A673 (cell line): ENCODE measurements at regions not wholly inside any gene's neighbourhood (a gene's known extent, or its start where the extent isn't known, plus 50 kb on each side); places are given as distances from the start of the nearest gene placed in this dataset.

Experiments
- BruUV-seq: library from RNA; stranded (reverse); fragments of 400-500 nt; replicated peaks from 2 replicates; lab custom pipeline; 2021; lab: Mats Ljungman, UMichigan
- CTCF ChIA-PET: fragments of 300-600 bp; sonication (Branson Sonifier 250); formaldehyde crosslinking; loops from one replicate; lab custom pipeline; 2022; ENCODE audit warnings: antibody characterized with exemption; lab: Charles Lee
- POLR2A ChIA-PET: fragments of 300-600 bp; sonication (Branson Sonifier 250); formaldehyde crosslinking; loops from one replicate; lab custom pipeline; 2022; ENCODE audit warnings: antibody characterized with exemption; ENCODE audit not compliant: low non-redundant PET; lab: Charles Lee
- DNase-seq: peaks from one replicate; pipeline ENCODE4 v3.0.0-alpha.2; 2015; ENCODE audit warnings: low spot score
- H3K27ac ChIP-seq: fragments of 200-600 bp; sonication (generic); 2 replicates; pipeline ENCODE4 v1.5.1; 2016; ENCODE audit warnings: mixed run types, low read depth, mild to moderate bottlenecking, mixed read lengths, antibody characterized with exemption, low read length; ENCODE audit not compliant: poor library complexity, severe bottlenecking
- H3K27me3 ChIP-seq: fragments of 200-600 bp; sonication (generic); replicated peaks from 2 replicates; pipeline ENCODE4 v1.6.1; 2017; ENCODE audit warnings: mixed run types, low read depth, mild to moderate bottlenecking, mixed read lengths, antibody characterized with exemption, low read length; ENCODE audit not compliant: insufficient read depth, poor library complexity
- H3K36me3 ChIP-seq: fragments of 200-600 bp; sonication (generic); 2 replicates; pipeline ENCODE4 v1.6.1; 2016; ENCODE audit warnings: mixed run types, mild to moderate bottlenecking, mixed read lengths, antibody characterized with exemption, low read length; ENCODE audit not compliant: insufficient read depth, poor library complexity, severe bottlenecking
- H3K4me1 ChIP-seq: fragments of 200-600 bp; sonication (generic); 2 replicates; pipeline ENCODE4 v1.6.1; 2017; ENCODE audit warnings: mixed run types, mild to moderate bottlenecking, mixed read lengths, antibody characterized with exemption, low read length; ENCODE audit not compliant: insufficient read depth, poor library complexity, severe bottlenecking
- H3K4me3 ChIP-seq: fragments of 200-600 bp; sonication (generic); 2 replicates; pipeline ENCODE4 v1.5.1; 2016; ENCODE audit warnings: low read depth, mixed run types, mild to moderate bottlenecking, mixed read lengths, low read length; ENCODE audit not compliant: poor library complexity, severe bottlenecking
- H3K9me3 ChIP-seq: fragments of 200-600 bp; sonication (generic); 2 replicates; pipeline ENCODE4 v1.6.1; 2016; ENCODE audit warnings: mixed run types, low read depth, mild to moderate bottlenecking, mixed read lengths, antibody characterized with exemption, low read length; ENCODE audit not compliant: poor library complexity, severe bottlenecking
- EZH2 ChIP-seq: fragments of 200-600 bp; sonication (generic); IDR thresholded peaks from 2 replicates; pipeline ENCODE4 v1.6.1; 2017; ENCODE audit warnings: borderline replicate concordance, low read depth, mild to moderate bottlenecking, mixed read lengths, antibody characterized with exemption, low read length; ENCODE audit not compliant: poor library complexity, severe bottlenecking
- intact Hi-C: fragments of 100-400 bp; cut with micrococcal nuclease; formaldehyde crosslinking; loops from one replicate; pipeline ENCODE4 v1.10.0; 2022; ENCODE audit not compliant: unreplicated experiment
- TF ChIP-seq, protein P1 (sequence below): fragments of 300-800, 200-600 bp; sonication (generic); conservative IDR thresholded peaks from 2 replicates; pipeline ENCODE4 v1.5.1; 2017; ENCODE audit warnings: low read depth, mild to moderate bottlenecking, antibody characterized with exemption, low read length, moderate library complexity, mixed read lengths

DNA sequence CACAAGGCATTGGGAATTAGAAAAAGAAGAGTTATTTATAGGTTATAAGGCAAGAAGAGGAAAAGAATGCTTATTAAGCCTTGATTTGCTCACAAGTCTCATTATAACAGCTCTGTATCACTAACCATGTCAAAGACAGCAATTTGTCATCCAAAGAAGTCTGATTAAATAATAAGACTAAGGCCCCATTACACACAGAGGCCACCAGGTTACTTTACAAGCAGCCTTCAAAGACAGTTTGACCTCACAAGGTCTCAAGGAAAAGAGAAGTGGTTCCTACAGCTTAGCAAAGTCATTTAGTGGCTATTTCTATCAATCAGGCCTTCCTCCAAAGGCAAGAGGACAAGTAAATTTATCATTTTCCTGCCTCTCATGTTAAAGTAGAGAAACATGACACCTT is 188.5 kb downstream of the MBD2 start:
- Histone ChIP-seq H3K9me3 (no peaks in the 10 kb centered on the region), H3K27me3 (no peaks in the 10 kb centered on the region), H3K27ac (no peak overlapping the region), H3K4me1 (no peaks in the 10 kb centered on the region), H3K4me3 (no peak overlapping the region), H3K36me3 (no peaks in the 10 kb centered on the region)
- DNase-seq: no peak
- TF ChIP-seq, protein P1, sequence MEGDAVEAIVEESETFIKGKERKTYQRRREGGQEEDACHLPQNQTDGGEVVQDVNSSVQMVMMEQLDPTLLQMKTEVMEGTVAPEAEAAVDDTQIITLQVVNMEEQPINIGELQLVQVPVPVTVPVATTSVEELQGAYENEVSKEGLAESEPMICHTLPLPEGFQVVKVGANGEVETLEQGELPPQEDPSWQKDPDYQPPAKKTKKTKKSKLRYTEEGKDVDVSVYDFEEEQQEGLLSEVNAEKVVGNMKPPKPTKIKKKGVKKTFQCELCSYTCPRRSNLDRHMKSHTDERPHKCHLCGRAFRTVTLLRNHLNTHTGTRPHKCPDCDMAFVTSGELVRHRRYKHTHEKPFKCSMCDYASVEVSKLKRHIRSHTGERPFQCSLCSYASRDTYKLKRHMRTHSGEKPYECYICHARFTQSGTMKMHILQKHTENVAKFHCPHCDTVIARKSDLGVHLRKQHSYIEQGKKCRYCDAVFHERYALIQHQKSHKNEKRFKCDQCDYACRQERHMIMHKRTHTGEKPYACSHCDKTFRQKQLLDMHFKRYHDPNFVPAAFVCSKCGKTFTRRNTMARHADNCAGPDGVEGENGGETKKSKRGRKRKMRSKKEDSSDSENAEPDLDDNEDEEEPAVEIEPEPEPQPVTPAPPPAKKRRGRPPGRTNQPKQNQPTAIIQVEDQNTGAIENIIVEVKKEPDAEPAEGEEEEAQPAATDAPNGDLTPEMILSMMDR: no peak
- TF ChIP-seq EZH2: no peak
- intact Hi-C loops: no loop called here
- CTCF ChIA-PET: no interaction called here
- no TSS peak for BruUV-seq
- POLR2A ChIA-PET: no interaction called here

DNA sequence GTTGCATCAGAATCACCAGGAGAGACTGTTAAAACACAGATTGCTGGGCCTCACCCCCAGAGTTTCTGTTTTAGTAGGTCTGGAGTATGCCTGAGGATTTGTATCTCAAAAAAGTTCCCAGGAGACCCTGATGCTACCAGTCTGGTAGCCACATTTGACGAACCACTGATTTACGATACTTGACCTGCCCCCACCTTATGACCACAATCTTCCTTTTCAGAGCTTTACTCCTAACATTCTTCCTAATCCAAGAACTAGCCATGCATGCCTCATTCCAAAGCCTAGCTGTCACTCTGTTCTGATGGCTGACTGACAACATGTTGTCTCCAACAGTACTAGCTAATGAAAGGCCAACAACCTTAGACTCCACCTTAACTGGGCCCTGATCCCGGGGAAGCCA is 191.4 kb downstream of the MBD2 start:
- Histone ChIP-seq H3K27me3 (no peaks in the 10 kb centered on the region), H3K4me1 (no peaks in the 10 kb centered on the region), H3K9me3 (no peaks in the 10 kb centered on the region), H3K36me3 (no peaks in the 10 kb centered on the region), H3K4me3 (no peak overlapping the region), H3K27ac (no peak overlapping the region)
- POLR2A ChIA-PET: no interaction called here
- intact Hi-C loops: no loop called here
- TF ChIP-seq, protein P1: no peak
- no peak for TF ChIP-seq EZH2
- BruUV-seq: no TSS peak
- DNase-seq: no peak
- CTCF ChIA-PET: no interaction called here

DNA sequence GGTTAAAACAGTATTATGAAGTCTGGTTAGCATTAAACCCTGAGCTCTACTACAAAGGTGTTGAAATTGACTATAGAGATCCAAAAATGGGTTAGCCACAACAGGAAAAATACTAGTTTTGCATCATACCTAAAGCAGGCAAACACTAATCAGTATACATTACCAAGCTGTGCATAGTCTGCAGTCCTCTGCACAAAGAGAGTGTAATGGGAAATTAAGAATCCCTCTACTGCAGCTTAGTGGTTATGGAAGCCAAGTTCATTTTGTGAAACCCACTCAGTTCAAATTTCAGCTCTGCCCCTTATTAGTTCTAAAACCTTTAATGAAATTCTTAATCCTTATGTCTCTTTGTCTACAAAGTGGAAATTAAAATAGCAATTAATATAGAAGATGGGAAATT is 192.1 kb downstream of the MBD2 start:
- intact Hi-C loops: no loop called here
- ChIA-PET CTCF (no interaction called here), POLR2A (no interaction called here)
- no peaks in the 10 kb centered on the region for H3K36me3 ChIP-seq
- no peak for TF ChIP-seq EZH2
- no peak for DNase-seq
- H3K9me3 ChIP-seq: no peaks in the 10 kb centered on the region
- H3K4me3 ChIP-seq: no peak overlapping the region
- no peaks in the 10 kb centered on the region for H3K27me3 ChIP-seq
- no peaks in the 10 kb centered on the region for H3K4me1 ChIP-seq
- BruUV-seq: no TSS peak
- no peak overlapping the region for H3K27ac ChIP-seq

DNA sequence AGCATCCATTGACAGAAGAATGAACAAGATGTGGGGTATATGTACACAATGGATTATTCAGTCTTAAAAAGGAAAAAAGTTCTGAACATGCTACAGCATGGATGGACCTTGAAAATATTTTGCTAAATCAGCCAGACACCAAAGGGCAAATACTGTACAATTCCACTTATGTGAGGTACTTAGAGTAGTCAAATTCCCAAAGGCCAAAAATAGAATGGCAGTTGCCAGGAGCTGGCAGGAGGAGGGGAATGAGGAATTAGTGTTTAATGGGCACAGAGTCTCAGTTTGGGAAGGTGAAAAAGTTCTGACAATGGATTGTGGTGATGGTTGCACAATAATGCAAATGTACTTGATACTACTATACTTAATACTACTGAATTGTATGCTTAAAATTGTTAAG is 193.2 kb downstream of the MBD2 start:
- H3K27ac ChIP-seq: no peak overlapping the region
- H3K36me3 ChIP-seq: no peaks in the 10 kb centered on the region
- CTCF ChIA-PET: no interaction called here
- H3K4me3 ChIP-seq: no peak overlapping the region
- intact Hi-C loops: no loop called here
- DNase-seq: no peak
- no TSS peak for BruUV-seq
- no peaks in the 10 kb centered on the region for H3K27me3 ChIP-seq
- TF ChIP-seq, protein P1: no peak
- TF ChIP-seq EZH2: no peak
- POLR2A ChIA-PET: no interaction called here
- no peaks in the 10 kb centered on the region for H3K4me1 ChIP-seq
- H3K9me3 ChIP-seq: no peaks in the 10 kb centered on the region
